ENCODE measurements at regions not wholly inside any gene's neighbourhood (a gene's known extent, or its start where the extent isn't known, plus 50 kb on each side); places are given as distances from the start of the nearest gene placed in this dataset.

DNA sequence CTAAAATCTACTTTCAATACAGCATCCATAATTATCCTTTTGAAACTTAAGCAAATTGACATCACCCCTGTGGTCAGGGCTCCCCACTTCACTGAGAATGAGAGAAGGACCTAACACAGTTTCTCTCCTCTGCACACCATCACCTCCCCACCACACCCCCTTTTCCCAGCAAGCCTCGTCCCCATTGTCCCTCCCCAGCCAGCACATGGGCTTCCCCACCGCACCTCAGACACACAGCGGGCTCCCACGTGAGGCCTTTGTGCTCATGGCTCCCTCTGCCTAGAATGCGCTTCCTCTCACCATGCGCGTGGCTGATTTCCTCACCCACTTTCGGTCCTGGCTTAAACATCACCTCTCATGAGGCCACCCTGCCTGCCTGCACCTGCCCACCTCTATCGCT is 639.0 kb upstream of the FRG1 start:
- no peaks in the 10 kb centered on the region for H3K9me3 ChIP-seq
- DNase-seq (ENCODE audit: low spot score), result no peak

DNA sequence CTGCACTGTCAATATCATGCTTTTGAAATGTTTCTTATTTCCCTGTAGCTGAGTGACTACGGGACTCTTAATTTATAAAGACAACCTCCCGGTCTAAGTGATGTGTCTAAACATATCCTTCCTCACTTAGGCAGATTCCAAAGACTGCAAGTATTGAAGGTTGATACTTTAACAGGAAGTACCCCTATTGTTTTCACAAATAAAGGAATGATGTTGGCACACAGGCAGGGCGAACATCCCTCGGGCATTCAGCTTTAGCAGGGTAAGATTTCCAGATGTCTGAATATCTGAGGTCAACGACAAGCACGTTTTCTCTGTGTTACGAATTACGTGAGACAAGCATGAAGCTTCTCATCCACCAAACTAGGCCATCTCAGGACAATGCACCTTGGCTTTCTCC is 638.0 kb upstream of the FRG1 start:
- TF ChIP-seq, protein P1, sequence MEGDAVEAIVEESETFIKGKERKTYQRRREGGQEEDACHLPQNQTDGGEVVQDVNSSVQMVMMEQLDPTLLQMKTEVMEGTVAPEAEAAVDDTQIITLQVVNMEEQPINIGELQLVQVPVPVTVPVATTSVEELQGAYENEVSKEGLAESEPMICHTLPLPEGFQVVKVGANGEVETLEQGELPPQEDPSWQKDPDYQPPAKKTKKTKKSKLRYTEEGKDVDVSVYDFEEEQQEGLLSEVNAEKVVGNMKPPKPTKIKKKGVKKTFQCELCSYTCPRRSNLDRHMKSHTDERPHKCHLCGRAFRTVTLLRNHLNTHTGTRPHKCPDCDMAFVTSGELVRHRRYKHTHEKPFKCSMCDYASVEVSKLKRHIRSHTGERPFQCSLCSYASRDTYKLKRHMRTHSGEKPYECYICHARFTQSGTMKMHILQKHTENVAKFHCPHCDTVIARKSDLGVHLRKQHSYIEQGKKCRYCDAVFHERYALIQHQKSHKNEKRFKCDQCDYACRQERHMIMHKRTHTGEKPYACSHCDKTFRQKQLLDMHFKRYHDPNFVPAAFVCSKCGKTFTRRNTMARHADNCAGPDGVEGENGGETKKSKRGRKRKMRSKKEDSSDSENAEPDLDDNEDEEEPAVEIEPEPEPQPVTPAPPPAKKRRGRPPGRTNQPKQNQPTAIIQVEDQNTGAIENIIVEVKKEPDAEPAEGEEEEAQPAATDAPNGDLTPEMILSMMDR (IDR thresholded peaks at IDR 0.05), result no peak
- no peaks in the 10 kb centered on the region for H3K36me3 ChIP-seq
- no peak overlapping the region for H3K4me3 ChIP-seq
- H3K27ac ChIP-seq, result no peak overlapping the region
- DNase-seq (ENCODE audit: low spot score), result no peak
- H3K4me1 ChIP-seq (ENCODE audit: control insufficient read depth in 1 of 2, low read depth in 2 of 2), result peaks cover 0 to 12% of the 10 kb centered on the region in 2 donors
- no peak for ATAC-seq (ENCODE audit: insufficient number of reproducible peaks, low FRiP score, low read depth)
- no peaks in the 10 kb centered on the region for H3K27me3 ChIP-seq (replicated peaks; ENCODE audit: insufficient read depth)
- no peaks in the 10 kb centered on the region for H3K9me3 ChIP-seq

More for the DNA sequence above, 639.0 kb upstream of the FRG1 start:
- ATAC-seq (ENCODE audit: insufficient number of reproducible peaks, low FRiP score, low read depth), result no peak
- H3K4me1 ChIP-seq (ENCODE audit: control insufficient read depth in 1 of 2, low read depth in 2 of 2), result peaks cover 0 to 12% of the 10 kb centered on the region in 2 donors
- H3K27me3 ChIP-seq (replicated peaks; ENCODE audit: insufficient read depth), result no peaks in the 10 kb centered on the region
- no peaks in the 10 kb centered on the region for H3K36me3 ChIP-seq
- TF ChIP-seq, protein P1 (IDR thresholded peaks at IDR 0.05), result no peak
- no peak overlapping the region for H3K27ac ChIP-seq
- H3K4me3 ChIP-seq, result no peak overlapping the region

DNA sequence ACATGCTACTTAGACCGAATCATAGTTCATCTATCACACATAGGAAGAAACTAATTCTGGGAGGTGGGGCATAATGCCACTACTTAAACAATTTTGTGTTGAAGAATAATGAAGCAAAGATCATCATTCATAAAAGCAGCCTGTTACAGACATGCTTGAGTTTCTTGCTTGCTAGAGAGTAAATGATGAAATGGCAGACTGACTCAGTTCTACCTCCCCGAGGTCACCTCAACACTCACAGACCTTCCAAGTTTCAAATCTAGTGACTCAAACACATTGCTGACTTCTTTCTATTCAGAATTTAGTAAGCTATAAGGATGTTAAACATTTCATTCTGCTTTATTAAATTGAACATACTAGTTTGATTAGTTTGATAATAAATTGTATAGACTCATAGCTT is 636.5 kb upstream of the FRG1 start:
- no peaks in the 10 kb centered on the region for H3K36me3 ChIP-seq
- no peak for ATAC-seq (ENCODE audit: insufficient number of reproducible peaks, low FRiP score, low read depth)
- peaks cover 0 to 12% of the 10 kb centered on the region in 2 donors for H3K4me1 ChIP-seq (ENCODE audit: control insufficient read depth in 1 of 2, low read depth in 2 of 2)
- no peaks in the 10 kb centered on the region for H3K27me3 ChIP-seq (replicated peaks; ENCODE audit: insufficient read depth)
- H3K27ac ChIP-seq, result no peak overlapping the region
- TF ChIP-seq, protein P1 (IDR thresholded peaks at IDR 0.05), result no peak
- no peak for DNase-seq (ENCODE audit: low spot score)
- H3K4me3 ChIP-seq, result no peak overlapping the region
- H3K9me3 ChIP-seq, result no peaks in the 10 kb centered on the region

DNA sequence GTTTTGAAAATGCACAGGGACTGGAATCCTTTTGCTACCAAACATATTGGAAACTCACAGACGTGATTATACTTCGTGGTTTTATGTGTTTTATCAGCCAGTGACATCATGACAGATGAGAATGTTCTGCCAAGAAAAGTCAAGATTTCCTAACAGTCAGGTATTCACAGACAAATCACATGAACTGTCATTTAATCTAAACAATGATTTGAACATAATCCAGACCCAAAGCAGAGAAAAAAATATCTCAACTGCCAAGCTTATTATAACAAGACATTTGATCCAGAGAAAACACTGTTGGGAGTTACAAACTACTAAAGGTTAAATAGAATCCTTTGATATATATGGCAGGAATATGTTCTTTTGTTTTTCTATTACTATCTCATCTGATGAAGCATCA is 635.9 kb upstream of the FRG1 start:
- H3K27ac ChIP-seq, result no peak overlapping the region
- ATAC-seq (ENCODE audit: insufficient number of reproducible peaks, low FRiP score, low read depth) (no peak), DNase-seq (ENCODE audit: low spot score) (no peak)
- H3K27me3 ChIP-seq (replicated peaks; ENCODE audit: insufficient read depth), result no peaks in the 10 kb centered on the region
- TF ChIP-seq, protein P1 (IDR thresholded peaks at IDR 0.05), result no peak
- no peak overlapping the region for H3K4me3 ChIP-seq
- peaks cover 0 to 12% of the 10 kb centered on the region in 2 donors for H3K4me1 ChIP-seq (ENCODE audit: control insufficient read depth in 1 of 2, low read depth in 2 of 2)
- H3K36me3 ChIP-seq, result no peaks in the 10 kb centered on the region
- H3K9me3 ChIP-seq, result no peaks in the 10 kb centered on the region

DNA sequence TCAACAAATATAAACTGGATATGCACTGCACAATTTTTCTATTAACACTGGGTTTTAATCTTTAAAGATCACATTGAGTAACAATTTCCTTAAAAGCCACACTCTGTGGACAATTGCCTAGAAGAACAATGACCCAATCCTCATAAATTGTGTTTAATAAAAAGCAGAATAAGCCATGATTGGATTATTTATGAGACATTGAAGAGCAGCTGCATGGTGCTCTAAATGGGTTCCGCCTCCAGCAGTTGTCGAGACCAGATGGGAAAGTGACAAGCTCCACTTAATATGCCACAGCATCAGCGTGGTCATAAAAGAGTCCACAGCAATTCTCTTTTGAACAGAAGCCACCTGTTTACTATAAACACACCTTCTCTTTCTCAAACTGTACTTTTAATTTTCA is 635.2 kb upstream of the FRG1 start:
- no peak overlapping the region for H3K4me3 ChIP-seq
- no peaks in the 10 kb centered on the region for H3K36me3 ChIP-seq
- TF ChIP-seq, protein P1 (IDR thresholded peaks at IDR 0.05), result no peak
- no peaks in the 10 kb centered on the region for H3K27me3 ChIP-seq (replicated peaks; ENCODE audit: insufficient read depth)
- H3K27ac ChIP-seq, result no peak overlapping the region
- no peaks in the 10 kb centered on the region for H3K9me3 ChIP-seq
- DNase-seq (ENCODE audit: low spot score) (no peak), ATAC-seq (ENCODE audit: insufficient number of reproducible peaks, low FRiP score, low read depth) (no peak)
- peaks cover 0 to 12% of the 10 kb centered on the region in 2 donors for H3K4me1 ChIP-seq (ENCODE audit: control insufficient read depth in 1 of 2, low read depth in 2 of 2)
